H9 (cell line): ENCODE measurements at regions not wholly inside any gene's neighbourhood (a gene's known extent, or its start where the extent isn't known, plus 50 kb on each side); places are given as distances from the start of the nearest gene placed in this dataset.

Experiments used
- DNase-seq: peaks from one replicate; pipeline ENCODE4 v3.0.0-alpha.2; 2017
- H2AFZ ChIP-seq: one replicate; pipeline ENCODE4 v1.6.1; 2013; ENCODE audit warnings: mild to moderate bottlenecking, low read length, control low read depth, moderate library complexity
- H2AK5ac ChIP-seq: 2 replicates; pipeline ENCODE4 v1.6.1; 2013; ENCODE audit warnings: low read length, control low read depth, mixed read lengths; ENCODE audit not compliant: insufficient read length
- H2BK120ac ChIP-seq: one replicate; pipeline ENCODE4 v1.6.1; 2013; ENCODE audit warnings: low read depth, mild to moderate bottlenecking, low read length, control low read depth, inconsistent platforms; ENCODE audit not compliant: poor library complexity, severe bottlenecking
- H2BK12ac ChIP-seq: 2 replicates; pipeline ENCODE4 v1.6.1; 2013; ENCODE audit warnings: low read length, control low read depth, mixed read lengths, low read depth; ENCODE audit not compliant: insufficient read length
- H2BK15ac ChIP-seq: 2 replicates; pipeline ENCODE4 v1.6.1; 2013; ENCODE audit warnings: low read depth, low read length, control low read depth
- H2BK20ac ChIP-seq: one replicate; pipeline ENCODE4 v1.6.1; 2013; ENCODE audit warnings: low read depth, mild to moderate bottlenecking, low read length, control low read depth, inconsistent platforms; ENCODE audit not compliant: poor library complexity, severe bottlenecking
- H2BK5ac ChIP-seq: 2 replicates; pipeline ENCODE4 v1.6.1; 2013; ENCODE audit warnings: low read length, control low read depth, mixed read lengths; ENCODE audit not compliant: insufficient read length
- H3K14ac ChIP-seq: 2 replicates; pipeline ENCODE4 v1.6.1; 2013; ENCODE audit warnings: low read length, control low read depth; ENCODE audit not compliant: insufficient read depth
- H3K18ac ChIP-seq: 2 replicates; pipeline ENCODE4 v1.6.1; 2013; ENCODE audit warnings: low read depth, mild to moderate bottlenecking, mixed read lengths, low read length, control low read depth; ENCODE audit not compliant: insufficient read length
- H3K23ac ChIP-seq: 2 replicates; pipeline ENCODE4 v1.6.1; 2013; ENCODE audit warnings: low read length, control low read depth, mixed read lengths, low read depth; ENCODE audit not compliant: insufficient read length
- H3K23me2 ChIP-seq: 2 replicates; pipeline ENCODE4 v1.6.1; 2013; ENCODE audit warnings: low read depth, mild to moderate bottlenecking, mixed read lengths, low read length, control low read depth; ENCODE audit not compliant: insufficient read length, poor library complexity, severe bottlenecking
- H3K27ac ChIP-seq: 2 replicates; pipeline ENCODE4 v1.5.1; 2013; ENCODE audit warnings: low read length, control low read depth, mixed read lengths, low read depth; ENCODE audit not compliant: insufficient read length
- H3K27me3 ChIP-seq: 2 replicates; pipeline ENCODE4 v1.6.1; 2013; ENCODE audit warnings: low read length, control low read depth, inconsistent platforms; ENCODE audit not compliant: insufficient read depth
- H3K4ac ChIP-seq: 2 replicates; pipeline ENCODE4 v1.6.1; 2013; ENCODE audit warnings: low read depth, mild to moderate bottlenecking, control low read depth, inconsistent platforms, low read length, moderate library complexity
- H3K4me1 ChIP-seq: 2 replicates; pipeline ENCODE4 v1.6.1; 2013; ENCODE audit warnings: low read length, control low read depth, inconsistent platforms; ENCODE audit not compliant: insufficient read depth
- H3K4me2 ChIP-seq: 2 replicates; pipeline ENCODE4 v1.6.1; 2013; ENCODE audit warnings: low read length, control low read depth, mixed read lengths; ENCODE audit not compliant: insufficient read length, insufficient read depth
- H3K56ac ChIP-seq: 2 replicates; pipeline ENCODE4 v1.6.1; 2013; ENCODE audit warnings: low read depth, mild to moderate bottlenecking, mixed read lengths, low read length, control low read depth; ENCODE audit not compliant: insufficient read length
- H3K79me1 ChIP-seq: 2 replicates; pipeline ENCODE4 v1.6.1; 2013; ENCODE audit warnings: low read depth, mild to moderate bottlenecking, moderate library complexity, low read length, control low read depth, inconsistent platforms; ENCODE audit not compliant: insufficient read depth, poor library complexity, severe bottlenecking
- H3K79me2 ChIP-seq: 2 replicates; pipeline ENCODE4 v1.6.1; 2013; ENCODE audit warnings: low read length, control low read depth, inconsistent platforms; ENCODE audit not compliant: insufficient read depth
- H3K9ac ChIP-seq: 2 replicates; pipeline ENCODE4 v1.6.1; 2013; ENCODE audit warnings: low read length, control low read depth, mixed read lengths; ENCODE audit not compliant: insufficient read length; ENCODE audit errors: extremely low read depth
- H3K9me3 ChIP-seq: one replicate; pipeline ENCODE4 v1.6.1; 2013; ENCODE audit warnings: low read depth, low read length, inconsistent platforms; ENCODE audit not compliant: control insufficient read depth
- H3T11ph ChIP-seq: one replicate; pipeline ENCODE4 v1.6.1; 2013; ENCODE audit warnings: mild to moderate bottlenecking, low read length, control low read depth, inconsistent platforms
- H4K20me1 ChIP-seq: one replicate; pipeline ENCODE4 v1.6.1; 2013; ENCODE audit not compliant: control insufficient read depth, insufficient read length, insufficient read depth
- H4K5ac ChIP-seq: 2 replicates; pipeline ENCODE4 v1.6.1; 2013; ENCODE audit warnings: low read depth, mild to moderate bottlenecking, mixed read lengths, low read length, control low read depth; ENCODE audit not compliant: insufficient read length
- H4K8ac ChIP-seq: replicated peaks from 2 replicates; pipeline ENCODE4 v1.6.1; 2013; ENCODE audit warnings: low read length, control low read depth, mixed read lengths, low read depth; ENCODE audit not compliant: insufficient read length
- H4K91ac ChIP-seq: 2 replicates; pipeline ENCODE4 v1.6.1; 2013; ENCODE audit warnings: low read depth, mild to moderate bottlenecking, moderate library complexity, mixed read lengths, low read length, control low read depth; ENCODE audit not compliant: insufficient read length
- H3K27ac Mint-ChIP-seq, 3 experiments: 2 replicates in 2 of 3; 3 replicates in 1 of 3; pipeline ENCODE4 v1.8.0; 2020 to 2021; ENCODE audit warnings: mixed read lengths in 3 of 3, mild to moderate bottlenecking in 1 of 3, moderate library complexity in 1 of 3
- H3K27me3 Mint-ChIP-seq: 2 replicates; pipeline ENCODE4 v1.8.0; 2021; ENCODE audit warnings: low read depth, mild to moderate bottlenecking, moderate library complexity, mixed read lengths
- H3K36me3 Mint-ChIP-seq, 3 experiments: 2 replicates in 2 of 3; 3 replicates in 1 of 3; pipeline ENCODE4 v1.8.0; 2020 to 2021; ENCODE audit warnings: low read depth in 3 of 3, mixed read lengths in 3 of 3; ENCODE audit not compliant: insufficient read depth in 1 of 3
- H3K4me1 Mint-ChIP-seq, 2 experiments: 2 replicates each; pipeline ENCODE4 v1.8.0; 2020; ENCODE audit warnings: mixed read lengths in 2 of 2
- H3K4me3 Mint-ChIP-seq, 2 experiments: 2 replicates in 1 of 2; 3 replicates in 1 of 2; pipeline ENCODE4 v1.8.0; 2020 to 2021; ENCODE audit warnings: mild to moderate bottlenecking in 2 of 2, mixed read lengths in 2 of 2, moderate library complexity in 1 of 2
- H3K9me3 Mint-ChIP-seq, 2 experiments: 2 replicates in 1 of 2; 3 replicates in 1 of 2; pipeline ENCODE4 v1.8.0; 2020; ENCODE audit warnings: mild to moderate bottlenecking in 2 of 2, mixed read lengths in 2 of 2, moderate library complexity in 1 of 2
- CTCF ChIP-seq: fragments of 200-600 bp; sonication (generic); conservative IDR thresholded peaks from 3 replicates; pipeline ENCODE4 v1.8.0; 2021; ENCODE audit warnings: antibody characterized with exemption, mild to moderate bottlenecking

- no peak overlapping the region for H3K4me2 ChIP-seq
- no peak overlapping the region for H2BK5ac ChIP-seq
- Mint-ChIP-seq H3K4me1 (peaks cover 4 to 9% of the 10 kb centered on the region in 2 experiments), H3K27ac (no peak overlapping the region), H3K27me3 (no peaks in the 10 kb centered on the region), H3K36me3 (no peaks in the 10 kb centered on the region), H3K9me3 (no peaks in the 10 kb centered on the region), H3K4me3 (no peak overlapping the region)
- no peak overlapping the region for H2AK5ac ChIP-seq
- no peaks in the 10 kb centered on the region for H4K20me1 ChIP-seq
- no peak overlapping the region for H4K91ac ChIP-seq
- no peak overlapping the region for H3K27ac ChIP-seq
- no peak for TF ChIP-seq CTCF
- H3K56ac ChIP-seq: no peak overlapping the region
- H3K14ac ChIP-seq: no peak overlapping the region
- no peak overlapping the region for H3K9ac ChIP-seq
- H3K27me3 ChIP-seq: no peaks in the 10 kb centered on the region
- H4K8ac ChIP-seq: no peak overlapping the region
- H3K79me1 ChIP-seq: no peaks in the 10 kb centered on the region
- no peak overlapping the region for H3K23ac ChIP-seq
- no peak overlapping the region for H2BK12ac ChIP-seq
- no peak overlapping the region for H3K4ac ChIP-seq
- no peak overlapping the region for H2BK20ac ChIP-seq
- H2AFZ ChIP-seq: no peak overlapping the region
- no peaks in the 10 kb centered on the region for H3K9me3 ChIP-seq
- no peak overlapping the region for H4K5ac ChIP-seq
- no peaks in the 10 kb centered on the region for H3K23me2 ChIP-seq
- H2BK15ac ChIP-seq: no peak overlapping the region
- H3K18ac ChIP-seq: no peak overlapping the region
- no peak for DNase-seq
- no peak overlapping the region for H3T11ph ChIP-seq
- no peak overlapping the region for H2BK120ac ChIP-seq
- H3K79me2 ChIP-seq: no peaks in the 10 kb centered on the region
- no peaks in the 10 kb centered on the region for H3K4me1 ChIP-seq
These were observed 198.8 kb downstream of the PRELID2 start for GRCh38 chr5:145636371-145636770.
